ENCODE measurements at regions not wholly inside any gene's neighbourhood (a gene's known extent, or its start where the extent isn't known, plus 50 kb on each side); places are given as distances from the start of the nearest gene placed in this dataset.
"Not testable (repeated sequence)": the region's sequence is repeated elsewhere in the genome, so short reads cannot be mapped to it uniquely, and the experiment has no call there.

DNA sequence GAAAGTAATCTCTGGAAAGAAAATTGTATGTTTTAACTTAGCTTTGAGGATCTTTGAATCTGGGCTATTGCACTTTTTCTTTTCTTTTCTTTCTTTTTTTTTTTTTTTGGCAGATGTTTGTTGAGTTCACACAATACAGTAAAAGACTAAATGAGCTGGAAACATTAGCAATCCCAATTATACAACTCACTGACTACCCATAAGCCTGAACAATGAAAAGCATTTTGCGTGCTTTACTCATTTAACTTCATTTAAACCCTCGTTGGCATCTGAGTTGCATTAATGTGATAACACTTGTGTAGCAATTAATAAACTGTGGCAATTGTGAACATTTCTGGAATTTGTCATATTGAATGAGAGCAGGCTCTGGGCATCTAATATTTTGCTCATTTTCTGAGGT lies 269.4 kb upstream of the RBMS3 start:
- H3K4me3 Mint-ChIP-seq (ENCODE audit: low read depth, unreplicated experiment), result no peak overlapping the region
- BruUV-seq (replicated peaks), result no TSS peak
- H3K27ac Mint-ChIP-seq (ENCODE audit: unreplicated experiment), result no peak overlapping the region
- no peaks in the 10 kb centered on the region for H3K36me3 Mint-ChIP-seq (ENCODE audit: insufficient read depth, unreplicated experiment)
- no peaks in the 10 kb centered on the region for H3K27me3 Mint-ChIP-seq (ENCODE audit: unreplicated experiment)
- no peaks in the 10 kb centered on the region for H3K9me3 Mint-ChIP-seq (ENCODE audit: low read depth, unreplicated experiment)
- intact Hi-C loops (cut with micrococcal nuclease; ENCODE audit: unreplicated experiment), result no loop called here
- CTCF ChIA-PET, result no interaction called here
- no peak for DNase-seq
- TF ChIP-seq, protein P1, sequence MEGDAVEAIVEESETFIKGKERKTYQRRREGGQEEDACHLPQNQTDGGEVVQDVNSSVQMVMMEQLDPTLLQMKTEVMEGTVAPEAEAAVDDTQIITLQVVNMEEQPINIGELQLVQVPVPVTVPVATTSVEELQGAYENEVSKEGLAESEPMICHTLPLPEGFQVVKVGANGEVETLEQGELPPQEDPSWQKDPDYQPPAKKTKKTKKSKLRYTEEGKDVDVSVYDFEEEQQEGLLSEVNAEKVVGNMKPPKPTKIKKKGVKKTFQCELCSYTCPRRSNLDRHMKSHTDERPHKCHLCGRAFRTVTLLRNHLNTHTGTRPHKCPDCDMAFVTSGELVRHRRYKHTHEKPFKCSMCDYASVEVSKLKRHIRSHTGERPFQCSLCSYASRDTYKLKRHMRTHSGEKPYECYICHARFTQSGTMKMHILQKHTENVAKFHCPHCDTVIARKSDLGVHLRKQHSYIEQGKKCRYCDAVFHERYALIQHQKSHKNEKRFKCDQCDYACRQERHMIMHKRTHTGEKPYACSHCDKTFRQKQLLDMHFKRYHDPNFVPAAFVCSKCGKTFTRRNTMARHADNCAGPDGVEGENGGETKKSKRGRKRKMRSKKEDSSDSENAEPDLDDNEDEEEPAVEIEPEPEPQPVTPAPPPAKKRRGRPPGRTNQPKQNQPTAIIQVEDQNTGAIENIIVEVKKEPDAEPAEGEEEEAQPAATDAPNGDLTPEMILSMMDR (IDR thresholded peaks at IDR 0.05; ENCODE audit: unreplicated experiment), result no peak
- H3K4me1 Mint-ChIP-seq (ENCODE audit: low read depth, unreplicated experiment), result no peaks in the 10 kb centered on the region

GRCh38 chr3:29011966-29012365 lies 268.9 kb upstream of the RBMS3 start:
- H3K4me1 Mint-ChIP-seq (ENCODE audit: low read depth, unreplicated experiment), result no peaks in the 10 kb centered on the region
- no peaks in the 10 kb centered on the region for H3K36me3 Mint-ChIP-seq (ENCODE audit: insufficient read depth, unreplicated experiment)
- no peaks in the 10 kb centered on the region for H3K27me3 Mint-ChIP-seq (ENCODE audit: unreplicated experiment)
- no peaks in the 10 kb centered on the region for H3K9me3 Mint-ChIP-seq (ENCODE audit: low read depth, unreplicated experiment)
- DNase-seq, result no peak
- CTCF ChIA-PET, result no interaction called here
- no peak overlapping the region for H3K4me3 Mint-ChIP-seq (ENCODE audit: low read depth, unreplicated experiment)
- BruUV-seq (replicated peaks), result no TSS peak
- intact Hi-C loops (cut with micrococcal nuclease; ENCODE audit: unreplicated experiment), result no loop called here
- TF ChIP-seq, protein P1 (IDR thresholded peaks at IDR 0.05; ENCODE audit: unreplicated experiment), result no peak
- H3K27ac Mint-ChIP-seq (ENCODE audit: unreplicated experiment), result no peak overlapping the region

DNA sequence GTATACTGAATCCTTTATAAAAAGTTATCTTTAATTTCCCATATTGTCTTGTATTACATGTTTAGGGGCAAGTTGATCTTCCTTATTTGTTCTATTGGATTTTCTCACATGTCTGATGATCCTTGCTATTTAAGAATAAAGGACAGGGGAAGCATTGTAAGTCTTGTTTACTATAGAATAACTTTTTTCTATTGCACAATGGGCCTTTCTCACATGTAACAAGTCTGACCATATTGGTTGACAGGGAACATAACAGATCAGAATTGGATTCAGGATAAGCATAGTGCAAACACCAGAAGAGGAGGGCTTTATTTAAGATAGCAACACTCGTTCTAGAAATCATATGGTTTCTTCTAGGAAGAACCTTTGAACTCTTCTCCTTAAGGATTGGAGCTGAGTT lies 257.9 kb upstream of the RBMS3 start:
- DNase-seq, result no peak
- intact Hi-C loops (cut with micrococcal nuclease; ENCODE audit: unreplicated experiment), result no loop called here
- BruUV-seq (replicated peaks), result no TSS peak
- Mint-ChIP-seq H3K36me3 (ENCODE audit: insufficient read depth, unreplicated experiment) (no peaks in the 10 kb centered on the region), H3K27me3 (ENCODE audit: unreplicated experiment) (no peaks in the 10 kb centered on the region), H3K4me1 (ENCODE audit: low read depth, unreplicated experiment) (no peaks in the 10 kb centered on the region), H3K9me3 (ENCODE audit: low read depth, unreplicated experiment) (no peaks in the 10 kb centered on the region), H3K27ac (ENCODE audit: unreplicated experiment) (no peak overlapping the region), H3K4me3 (ENCODE audit: low read depth, unreplicated experiment) (no peak overlapping the region)
- TF ChIP-seq, protein P1 (IDR thresholded peaks at IDR 0.05; ENCODE audit: unreplicated experiment), result no peak
- CTCF ChIA-PET, result no interaction called here

GRCh38 chr3:29026286-29026685 lies 254.6 kb upstream of the RBMS3 start:
- intact Hi-C loops (cut with micrococcal nuclease; ENCODE audit: unreplicated experiment), result no loop called here
- TF ChIP-seq, protein P1 (IDR thresholded peaks at IDR 0.05; ENCODE audit: unreplicated experiment), result no peak
- CTCF ChIA-PET, result no interaction called here
- Mint-ChIP-seq H3K4me3 (ENCODE audit: low read depth, unreplicated experiment) (no peak overlapping the region), H3K9me3 (ENCODE audit: low read depth, unreplicated experiment) (no peaks in the 10 kb centered on the region), H3K27ac (ENCODE audit: unreplicated experiment) (no peak overlapping the region), H3K27me3 (ENCODE audit: unreplicated experiment) (no peaks in the 10 kb centered on the region), H3K4me1 (ENCODE audit: low read depth, unreplicated experiment) (no peaks in the 10 kb centered on the region), H3K36me3 (ENCODE audit: insufficient read depth, unreplicated experiment) (no peaks in the 10 kb centered on the region)
- DNase-seq, result no peak
- BruUV-seq (replicated peaks), result no TSS peak

DNA sequence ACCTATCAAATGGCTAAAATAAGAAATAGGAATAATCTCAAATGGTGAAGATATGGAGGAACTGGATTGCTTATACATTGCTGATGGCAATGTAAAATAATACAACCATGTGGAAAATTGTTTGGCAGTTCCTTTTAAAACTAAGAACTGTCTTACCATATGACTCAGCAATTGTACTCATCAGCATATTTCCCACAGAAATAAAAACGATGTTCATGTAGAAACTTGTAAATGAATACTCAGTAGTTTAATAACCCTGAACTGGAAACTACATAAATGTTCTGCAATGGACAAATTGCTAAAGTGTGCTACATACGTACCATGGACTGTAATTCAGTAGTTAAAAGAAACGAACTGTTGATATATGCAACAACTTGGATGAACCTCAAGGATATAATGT lies 253.9 kb upstream of the RBMS3 start:
- no peak overlapping the region for H3K27ac Mint-ChIP-seq (ENCODE audit: unreplicated experiment)
- DNase-seq, result no peak
- no peaks in the 10 kb centered on the region for H3K36me3 Mint-ChIP-seq (ENCODE audit: insufficient read depth, unreplicated experiment)
- H3K27me3 Mint-ChIP-seq (ENCODE audit: unreplicated experiment), result no peaks in the 10 kb centered on the region
- H3K4me1 Mint-ChIP-seq (ENCODE audit: low read depth, unreplicated experiment), result no peaks in the 10 kb centered on the region
- intact Hi-C loops (cut with micrococcal nuclease; ENCODE audit: unreplicated experiment), result no loop called here
- no TSS peak for BruUV-seq (replicated peaks)
- H3K4me3 Mint-ChIP-seq (ENCODE audit: low read depth, unreplicated experiment), result no peak overlapping the region
- no peaks in the 10 kb centered on the region for H3K9me3 Mint-ChIP-seq (ENCODE audit: low read depth, unreplicated experiment)
- TF ChIP-seq, protein P1 (IDR thresholded peaks at IDR 0.05; ENCODE audit: unreplicated experiment), result no peak
- CTCF ChIA-PET, result no interaction called here

- not testable (repeated sequence) for BruUV-seq (replicated peaks); H3K27me3 Mint-ChIP-seq (ENCODE audit: unreplicated experiment)
Observed at GRCh38 chr3:29031175-29031574, 249.7 kb upstream of the RBMS3 start.

More at GRCh38 chr3:29031175-29031574, 249.7 kb upstream of the RBMS3 start:
- CTCF ChIA-PET; DNase-seq; H3K36me3 Mint-ChIP-seq (ENCODE audit: insufficient read depth, unreplicated experiment); H3K4me3 Mint-ChIP-seq (ENCODE audit: low read depth, unreplicated experiment); H3K4me1 Mint-ChIP-seq (ENCODE audit: low read depth, unreplicated experiment); H3K27ac Mint-ChIP-seq (ENCODE audit: unreplicated experiment); H3K9me3 Mint-ChIP-seq (ENCODE audit: low read depth, unreplicated experiment); intact Hi-C loops (cut with micrococcal nuclease; ENCODE audit: unreplicated experiment): not testable (repeated sequence)

Data from Calu3 (cell line).